GM21786 (cell line): ENCODE measurements at regions not wholly inside any gene's neighbourhood (a gene's known extent, or its start where the extent isn't known, plus 50 kb on each side); places are given as distances from the start of the nearest gene placed in this dataset.
"Not testable (repeated sequence)": the region's sequence is repeated elsewhere in the genome, so short reads cannot be mapped to it uniquely, and the experiment has no call there.

Experiments used
- ATAC-seq: cut with Tn5 transposase; IDR thresholded peaks from one replicate; pipeline ENCODE4 v1.9.1; 2021; ENCODE audit not compliant: unreplicated experiment

DNA sequence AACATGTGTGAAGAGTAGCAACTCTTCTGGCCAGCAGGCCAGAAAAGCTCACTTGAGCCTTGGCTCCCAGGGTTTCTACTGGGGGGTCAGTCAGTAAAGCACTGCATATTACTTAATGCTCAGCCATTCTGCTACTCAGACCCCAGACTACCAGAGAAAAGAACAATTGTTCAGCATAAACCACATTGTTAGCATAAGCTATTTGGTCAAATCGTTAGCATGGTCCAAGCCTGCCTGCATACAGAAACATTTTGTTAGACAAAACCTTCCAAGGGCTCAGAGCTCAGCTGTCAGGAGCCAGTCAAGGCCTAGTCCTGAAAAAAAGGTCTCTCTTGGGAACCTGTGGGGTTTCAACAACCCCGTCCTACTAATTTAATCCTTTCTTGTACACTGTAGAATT, 449.3 kb downstream of the PRR16 start:
- no peak for ATAC-seq

DNA sequence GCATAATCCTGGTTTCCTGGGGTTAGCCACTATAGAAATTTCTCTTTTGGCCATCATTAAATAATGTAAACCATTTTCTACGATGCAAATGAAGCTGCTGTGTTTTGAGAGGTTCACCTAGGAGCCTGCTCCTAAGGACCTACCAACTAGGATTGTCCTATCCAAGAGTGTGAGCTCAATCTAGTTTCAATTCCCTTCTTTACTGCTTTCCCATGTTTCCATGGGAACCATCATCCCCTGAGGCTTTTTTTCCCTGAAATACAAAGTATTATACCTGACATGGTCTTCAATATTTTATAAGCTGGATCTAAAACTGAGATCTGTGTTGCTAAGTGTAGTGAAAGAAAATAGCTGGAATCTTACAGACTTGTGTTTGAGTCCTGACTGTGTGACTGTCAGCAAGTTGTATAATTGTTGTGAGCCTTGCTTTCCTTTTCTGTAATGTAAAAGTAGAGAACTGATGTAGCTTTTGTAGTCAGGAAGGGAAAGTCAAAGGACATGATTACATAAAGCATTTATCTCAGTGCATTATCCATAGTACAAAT, 453.2 kb downstream of the PRR16 start:
- no peak for ATAC-seq

DNA sequence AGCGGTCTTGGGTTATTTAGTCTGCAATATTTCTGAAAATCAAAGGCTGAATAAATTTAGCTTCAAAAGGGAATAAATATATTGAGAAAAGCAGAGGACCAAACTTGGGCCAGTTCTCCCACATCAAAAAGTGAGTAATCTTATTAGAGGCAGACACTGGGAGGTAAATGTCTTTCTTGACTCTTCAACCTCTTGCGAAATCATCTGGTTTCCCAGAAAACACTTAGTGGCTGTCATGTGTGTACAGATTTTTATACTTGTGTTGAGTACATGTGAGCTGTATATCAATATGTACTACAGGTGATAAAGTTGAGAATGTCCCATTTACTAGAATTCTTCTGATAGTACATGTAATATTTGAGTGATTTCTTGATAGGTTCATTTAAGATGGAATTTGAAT, 454.9 kb downstream of the PRR16 start:
- no peak for ATAC-seq

DNA sequence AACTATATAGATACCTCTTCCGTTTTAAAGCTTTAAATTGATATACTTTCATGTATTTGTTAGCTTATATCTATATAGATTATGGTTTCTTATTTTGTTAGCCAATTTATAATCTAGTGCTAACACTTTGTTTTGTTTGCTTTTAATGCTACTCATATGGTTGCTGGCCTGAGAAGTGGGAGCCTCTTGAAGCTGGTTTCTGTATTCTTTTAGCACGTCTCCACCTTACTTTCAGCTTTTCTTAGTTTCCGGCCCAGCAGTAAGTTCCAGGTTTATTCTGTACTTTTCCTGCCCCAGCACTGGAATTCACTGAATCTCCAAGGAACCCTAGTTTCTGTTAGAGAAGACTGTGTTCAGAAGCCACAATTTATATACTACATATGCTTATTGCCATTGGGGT, 458.9 kb downstream of the PRR16 start:
- ATAC-seq: no peak

DNA sequence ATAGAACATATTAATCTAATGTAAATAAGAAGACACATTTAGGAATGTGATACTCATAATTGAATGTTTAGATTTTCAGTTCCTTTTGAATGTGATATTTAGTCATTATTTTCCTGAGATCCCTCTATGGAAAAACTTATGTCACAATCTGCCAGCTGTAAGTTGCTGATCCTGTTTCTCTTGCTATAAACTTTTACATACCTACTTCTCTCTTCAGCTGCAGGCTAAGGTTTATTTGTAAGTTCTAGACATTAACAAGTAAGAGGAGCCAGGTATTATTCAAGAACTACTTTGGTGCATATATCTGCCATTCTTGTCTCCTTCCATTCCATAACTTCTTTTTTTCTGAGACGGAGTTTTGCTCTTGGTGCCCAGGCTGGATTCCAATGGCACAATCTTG, 462.4 kb downstream of the PRR16 start:
- no peak for ATAC-seq

DNA sequence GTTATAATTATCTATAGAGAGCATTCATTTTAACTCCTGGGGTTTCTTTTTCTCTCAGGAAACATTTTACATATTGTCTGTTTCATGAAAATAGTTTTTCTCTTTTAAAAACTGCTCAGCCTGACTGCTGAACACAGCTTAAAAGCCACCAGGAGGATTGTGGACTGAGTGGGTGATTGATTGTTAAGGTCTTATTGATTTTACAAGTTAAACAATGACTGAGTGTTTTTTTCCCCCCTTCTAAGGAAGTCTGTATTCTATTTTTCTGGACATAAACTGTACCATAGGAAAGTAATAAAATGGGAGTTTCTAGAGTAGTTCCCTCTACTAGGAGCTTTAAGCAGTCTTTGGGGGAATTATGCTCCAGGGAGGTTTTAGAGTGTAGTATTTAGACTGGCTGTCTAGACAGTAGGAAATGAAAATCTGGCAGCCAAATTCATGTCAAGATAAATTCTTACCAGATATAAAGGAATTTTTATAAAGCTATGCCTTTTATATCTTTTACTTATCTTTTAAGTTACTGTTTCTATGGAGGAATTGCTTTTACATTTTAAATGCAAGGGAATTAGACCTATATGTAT, 463.9 kb downstream of the PRR16 start:
- ATAC-seq: no peak

DNA sequence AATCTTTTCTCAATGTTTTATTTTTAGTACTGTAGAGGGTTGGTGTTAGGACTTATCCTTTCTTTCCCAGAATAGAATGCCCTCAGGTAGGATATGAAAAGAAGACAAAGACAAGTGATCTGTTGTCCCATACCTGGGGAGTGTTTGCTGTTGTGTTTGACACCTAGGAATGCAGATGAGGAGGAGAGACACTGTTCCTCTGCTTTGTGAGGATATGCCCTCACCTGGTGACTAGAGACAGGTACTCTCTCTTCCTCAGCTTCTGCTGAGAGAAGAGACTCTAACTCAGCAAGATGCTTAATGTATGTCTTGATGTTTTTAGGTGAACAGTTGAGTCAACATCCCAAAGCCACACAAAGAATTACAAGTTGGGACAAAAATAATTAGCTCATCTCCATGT, 468.4 kb downstream of the PRR16 start:
- no peak for ATAC-seq

DNA sequence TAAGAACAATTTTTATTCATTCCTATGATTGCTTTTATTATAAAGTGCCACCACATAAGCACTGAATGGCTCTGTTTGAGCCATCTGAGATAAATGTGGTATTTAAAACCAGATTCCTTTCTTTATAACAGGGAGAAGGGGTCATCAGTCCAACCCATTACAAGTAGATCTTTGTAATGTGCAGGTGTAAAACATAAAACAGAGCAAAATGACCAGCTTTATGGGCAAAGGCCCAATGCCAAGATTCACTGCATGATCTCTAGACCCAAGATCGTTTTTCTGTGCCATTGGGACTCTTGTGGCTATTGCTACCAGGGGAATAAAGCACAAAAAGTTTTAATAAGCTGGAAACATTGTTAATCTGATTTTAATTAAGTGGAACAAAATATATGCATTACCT, 469.9 kb downstream of the PRR16 start:
- no peak for ATAC-seq

DNA sequence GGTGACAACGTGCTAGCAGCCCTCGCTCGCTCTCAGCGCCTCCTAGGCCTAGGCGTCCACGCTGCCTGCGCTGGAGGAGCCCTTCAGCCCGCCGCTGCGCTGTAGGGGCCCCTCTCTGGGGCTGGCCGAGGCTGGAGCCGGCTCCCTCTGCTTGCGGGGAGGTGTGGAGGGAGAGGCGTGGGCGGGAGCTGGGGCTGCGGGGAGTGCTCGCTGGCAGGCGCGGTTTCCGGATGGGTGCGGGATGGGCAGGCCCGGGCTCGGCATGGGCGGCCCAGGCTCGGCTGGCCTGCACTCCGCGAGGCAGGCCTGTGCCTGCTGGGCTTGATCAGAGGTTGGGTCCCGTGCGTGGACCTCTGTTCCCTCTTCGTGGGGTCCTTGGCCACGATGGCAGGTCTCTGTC, 472.6 kb downstream of the PRR16 start:
- ATAC-seq: no peak

DNA sequence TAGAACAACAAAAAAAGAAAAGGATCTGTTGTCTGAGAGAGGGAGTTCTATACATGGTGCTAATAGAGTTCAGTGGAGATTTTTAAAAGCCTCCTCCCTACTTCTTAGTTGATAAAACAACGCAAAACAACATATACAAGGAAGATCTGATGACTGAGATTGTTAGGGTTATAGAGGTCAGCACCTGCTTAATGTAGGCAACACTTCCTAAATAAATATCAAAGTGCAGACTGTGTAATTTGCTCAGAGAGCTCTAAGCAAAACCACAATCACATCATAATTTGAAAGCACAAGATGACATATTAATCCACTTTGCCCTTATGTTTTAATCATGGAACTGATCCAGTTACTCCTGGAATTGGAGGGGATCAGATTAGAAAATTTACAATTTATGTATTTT, 474.5 kb downstream of the PRR16 start:
- no peak for ATAC-seq

DNA sequence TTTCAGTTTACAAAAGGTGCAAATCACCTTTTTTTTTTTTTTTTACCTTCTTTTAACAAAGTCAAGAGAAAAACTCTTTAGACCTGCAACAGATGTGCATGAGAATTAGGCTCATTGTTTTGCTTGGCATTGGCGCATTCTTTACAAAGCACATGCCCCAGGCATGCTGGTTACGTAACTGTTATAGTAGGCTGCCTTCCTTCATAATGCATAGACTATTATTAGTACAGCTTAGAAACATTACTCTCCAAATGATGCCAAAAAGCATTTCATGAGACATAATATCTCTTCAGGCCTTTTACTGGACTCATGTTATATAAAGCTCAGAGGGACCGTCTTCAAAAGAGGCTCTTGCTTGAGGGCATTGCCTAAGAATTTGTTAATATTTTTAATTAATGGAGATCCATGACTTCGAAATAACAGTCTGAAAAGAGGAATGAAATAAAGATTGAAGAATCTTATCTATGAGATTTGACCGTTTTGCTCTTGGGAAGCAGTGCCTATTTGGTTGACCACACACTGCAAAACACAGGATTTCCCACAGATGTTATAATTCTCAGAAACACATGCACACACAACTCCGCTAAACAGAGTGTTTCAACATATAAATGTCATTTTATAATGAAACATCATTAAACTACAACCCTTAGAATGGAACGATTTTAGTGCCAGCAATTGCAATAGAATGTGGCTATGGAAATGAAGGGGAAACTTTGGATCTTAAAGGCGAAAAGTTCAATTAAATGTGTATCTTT, 478.7 kb downstream of the PRR16 start:
- no peak for ATAC-seq

DNA sequence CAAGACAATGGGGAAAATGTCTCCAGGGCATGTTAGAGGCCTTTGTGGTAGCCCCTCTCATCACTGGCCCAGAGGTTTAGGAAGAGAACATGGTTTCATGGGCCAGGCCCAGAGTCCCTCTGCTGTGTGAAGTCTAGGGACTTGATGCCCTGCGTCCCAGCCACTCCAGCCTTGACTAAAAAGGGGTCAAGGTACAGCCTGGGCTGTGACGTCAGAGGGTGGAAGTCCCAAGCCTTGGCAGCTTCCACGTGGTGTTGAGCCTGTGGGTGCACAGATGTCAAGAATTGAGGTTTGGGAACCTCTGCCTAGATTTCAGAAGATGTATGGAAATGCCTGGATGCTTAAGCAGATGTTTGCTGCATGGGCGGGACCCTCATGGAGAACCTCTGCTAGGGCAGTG, 485.5 kb downstream of the PRR16 start:
- not testable (repeated sequence) for ATAC-seq

DNA sequence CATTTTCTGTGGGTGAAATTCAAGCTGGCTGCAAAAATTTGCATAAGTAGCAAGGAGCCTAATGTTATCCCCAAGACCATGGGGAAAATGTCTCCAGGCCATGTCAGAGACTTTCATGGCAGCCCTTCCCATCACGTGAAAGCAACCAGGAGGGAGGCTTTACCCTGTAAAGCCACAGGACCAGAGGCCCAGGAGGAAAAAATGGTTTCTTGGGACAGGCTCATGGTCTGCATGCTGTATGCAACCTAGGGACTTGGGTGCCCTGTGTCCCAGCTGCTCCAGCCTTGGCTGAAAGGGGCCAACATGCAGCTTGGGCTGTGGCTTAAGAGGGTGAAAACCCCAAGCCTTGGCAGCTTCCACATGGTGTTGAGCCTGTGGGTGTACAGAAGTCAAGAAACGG, 489.3 kb downstream of the PRR16 start:
- not testable (repeated sequence) for ATAC-seq

DNA sequence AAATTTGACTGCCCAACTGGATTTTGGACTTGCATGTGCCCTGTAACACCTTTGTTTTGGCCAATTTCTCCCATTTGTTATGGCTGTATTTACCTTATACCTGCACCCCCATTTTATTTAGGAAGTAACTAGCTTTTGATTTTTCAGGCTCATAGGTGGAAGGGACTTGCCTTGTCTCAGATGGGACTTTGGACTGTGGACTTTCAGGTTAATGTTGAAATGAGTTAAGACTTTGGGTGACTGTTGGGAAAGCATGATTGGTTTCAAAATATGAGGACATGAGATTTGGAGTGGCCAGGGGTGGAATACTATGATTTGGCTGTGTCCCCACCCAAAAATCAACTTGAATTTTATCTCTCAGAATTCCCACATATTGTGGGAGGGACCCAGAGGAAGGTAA, 490.2 kb downstream of the PRR16 start:
- ATAC-seq: no peak

DNA sequence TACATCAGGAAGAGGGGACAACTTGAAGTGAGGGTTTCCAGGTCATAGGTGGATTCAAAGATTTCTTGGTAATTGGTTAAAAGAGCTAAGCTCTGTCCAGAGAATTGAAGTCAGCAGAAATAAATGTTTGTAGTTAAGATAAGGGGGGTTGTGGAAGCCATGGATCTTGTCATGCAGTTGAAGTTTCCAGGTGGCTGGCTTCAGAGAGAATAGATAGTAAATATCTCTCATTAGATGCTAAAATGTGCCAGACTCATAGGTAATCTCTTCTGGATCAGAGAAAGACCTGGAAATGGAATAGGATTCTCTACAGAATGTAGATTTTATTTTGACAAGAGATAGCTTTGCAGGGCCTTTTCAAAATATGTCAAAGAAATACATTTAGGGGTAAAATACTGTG, 491.7 kb downstream of the PRR16 start:
- ATAC-seq: no peak

DNA sequence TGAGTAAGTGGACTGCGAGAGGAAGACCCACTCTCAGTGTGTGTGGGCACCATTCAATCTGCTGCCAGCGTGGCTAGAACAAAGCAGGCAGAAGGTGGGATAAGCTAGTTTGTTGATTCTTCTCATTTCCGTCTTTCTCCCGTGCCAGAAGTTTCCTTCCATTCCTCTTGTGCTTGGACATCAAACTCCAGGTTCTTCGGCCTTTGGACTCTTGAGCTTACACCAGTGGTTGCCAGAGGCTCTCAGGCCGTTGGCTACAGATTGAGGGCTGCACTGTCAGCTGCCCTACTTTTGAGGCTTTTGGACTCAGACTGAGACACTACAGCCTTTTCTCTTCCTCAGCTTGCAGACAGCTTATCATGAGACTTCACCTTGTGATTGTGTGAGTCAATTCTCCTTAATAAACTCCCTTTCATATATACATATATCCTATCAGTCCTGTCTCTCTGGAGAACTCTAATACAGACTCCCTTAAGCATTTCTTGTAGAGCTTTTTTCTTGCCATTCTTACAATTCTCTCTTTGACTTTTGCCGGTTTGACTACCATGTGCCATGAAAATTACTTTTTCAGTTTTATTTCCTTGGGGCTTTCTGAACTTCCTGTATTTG, 494.9 kb downstream of the PRR16 start:
- no peak for ATAC-seq

DNA sequence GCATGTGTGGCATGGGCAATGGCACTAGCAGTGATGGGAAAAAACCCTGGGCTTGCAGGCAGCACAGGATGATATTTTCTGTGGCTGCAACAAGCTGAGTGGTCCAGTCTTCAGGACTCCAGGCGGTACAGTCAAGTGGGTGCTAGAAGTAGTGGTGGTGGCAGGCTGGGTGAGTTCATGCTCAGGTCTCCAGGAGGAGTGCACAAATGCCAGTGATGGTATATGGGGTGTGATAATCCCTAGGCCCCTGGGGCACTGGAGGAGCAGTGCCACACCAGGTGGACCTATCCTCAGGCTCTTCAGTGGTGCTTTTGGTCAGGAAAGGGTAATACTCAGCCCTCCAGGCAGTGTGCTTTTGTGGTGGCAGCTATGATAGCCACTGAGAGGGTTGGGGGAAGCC, 496.4 kb downstream of the PRR16 start:
- ATAC-seq: no peak

DNA sequence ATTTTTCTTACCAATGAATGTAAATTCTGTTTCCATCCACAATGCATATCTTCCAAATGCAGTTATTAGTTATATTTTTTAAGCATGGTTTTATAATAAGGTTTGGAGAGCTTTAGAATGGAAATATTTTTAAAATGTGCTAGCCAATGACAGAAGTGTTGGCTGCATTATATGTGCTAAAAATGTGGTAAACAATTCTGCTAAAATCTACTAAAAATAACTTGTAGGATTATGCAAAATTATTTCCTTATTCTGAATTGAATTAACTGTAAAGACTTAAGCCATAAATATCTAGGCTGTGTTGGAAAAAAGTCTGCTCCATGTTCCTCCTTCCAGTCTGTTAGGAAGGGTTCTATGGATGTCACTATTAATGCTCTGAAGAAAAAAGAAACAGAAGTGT, 503.3 kb downstream of the PRR16 start:
- ATAC-seq: no peak

DNA sequence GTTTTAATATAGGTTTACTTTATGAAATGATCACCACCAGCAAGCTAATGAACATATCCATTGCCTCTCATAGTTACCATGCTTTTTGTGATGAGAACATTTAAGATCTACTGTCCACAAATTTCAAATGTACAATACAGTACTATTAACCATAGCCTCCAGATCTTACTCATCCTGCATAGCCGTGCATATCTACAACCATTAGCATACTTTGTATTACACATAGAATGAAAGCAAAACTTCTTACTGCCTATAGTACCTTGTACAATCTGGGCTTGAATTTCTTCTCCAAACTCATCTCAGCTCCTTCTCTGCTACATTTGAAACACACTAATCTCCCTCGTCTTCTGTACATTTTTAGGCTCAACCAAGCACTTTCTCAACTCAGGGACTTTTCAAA, 510.6 kb downstream of the PRR16 start:
- ATAC-seq: no peak

DNA sequence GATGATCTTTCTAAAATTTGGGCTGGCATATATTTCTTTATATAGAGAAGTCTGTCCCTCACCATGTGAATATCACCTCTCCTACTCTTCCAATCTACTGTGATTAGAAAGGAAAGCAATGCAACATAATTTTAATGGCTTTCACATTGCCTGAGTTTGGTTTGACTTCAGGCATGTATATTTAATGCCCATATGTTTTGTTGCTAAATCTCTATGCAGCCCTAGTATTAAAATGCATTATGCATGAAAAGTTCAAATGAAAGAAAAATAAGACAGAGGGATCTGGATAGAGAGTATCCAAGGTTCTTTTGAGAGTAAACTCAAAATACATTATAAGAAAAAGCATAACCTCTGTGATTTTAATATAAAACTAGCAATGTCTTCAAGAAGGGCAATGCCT, 518.3 kb downstream of the PRR16 start:
- no peak for ATAC-seq

DNA sequence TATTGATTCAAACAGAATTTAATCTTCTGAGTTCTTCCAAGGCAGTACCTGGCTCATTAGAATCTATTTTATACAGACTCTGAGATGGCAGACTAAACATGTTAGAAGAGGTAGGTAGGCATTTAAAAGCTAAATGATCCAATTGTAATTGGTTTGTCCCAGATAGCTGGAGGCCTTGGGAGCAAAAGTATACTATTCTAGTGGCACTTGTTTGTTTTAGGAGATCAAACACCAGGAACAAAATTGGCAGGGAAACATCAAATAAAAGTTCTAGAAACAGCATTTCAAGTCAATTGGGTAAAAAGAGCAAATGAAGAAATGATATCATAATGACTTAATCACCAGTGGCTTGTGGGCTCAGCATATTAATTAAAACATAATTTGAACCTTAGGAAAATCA, 521.4 kb downstream of the PRR16 start:
- ATAC-seq: no peak

DNA sequence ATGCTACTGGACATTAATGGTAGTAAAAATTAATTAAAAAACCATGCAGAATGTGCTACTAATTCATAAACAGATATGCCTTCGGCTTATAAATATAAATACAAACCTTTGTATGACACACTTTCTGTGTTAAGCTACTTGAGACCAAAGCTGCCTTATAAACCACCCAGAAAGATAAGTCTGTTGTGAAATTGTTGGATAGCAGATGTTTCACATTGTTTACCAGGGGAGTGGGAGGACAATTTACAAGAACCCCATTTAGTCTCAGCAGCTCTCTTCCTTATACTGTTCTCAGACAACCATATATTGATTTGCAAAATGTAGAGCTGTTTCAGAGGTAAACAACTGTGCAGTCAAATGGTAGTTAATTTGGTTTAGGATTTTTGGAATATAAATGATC, 524.4 kb downstream of the PRR16 start:
- ATAC-seq: no peak
